Muscle of arm (tissue), 1 donor: ENCODE measurements at regions not wholly inside any gene's neighbourhood (a gene's known extent, or its start where the extent isn't known, plus 50 kb on each side); places are given as distances from the start of the nearest gene placed in this dataset.

Experiments
- DNase-seq: peaks from one replicate; pipeline ENCODE4 v3.0.0-alpha.2; 2013

- DNase-seq, result no peak
These were observed 61.5 kb upstream of the PRR16 start for GRCh38 chr5:120402606-120403005.

GRCh38 chr5:120405286-120405864 is 58.7 kb upstream of the PRR16 start:
- no peak for DNase-seq

- DNase-seq, result no peak
These were observed 58.2 kb upstream of the PRR16 start for GRCh38 chr5:120405923-120406322.

GRCh38 chr5:120413686-120414085 is 50.4 kb upstream of the PRR16 start:
- DNase-seq, result no peak
